ENCODE measurements at regions not wholly inside any gene's neighbourhood (a gene's known extent, or its start where the extent isn't known, plus 50 kb on each side); places are given as distances from the start of the nearest gene placed in this dataset.
A peak's percentile ranks its signal among the peaks of the same experiment; 100 is the strongest.
"Not testable (repeated sequence)": the region's sequence is repeated elsewhere in the genome, so short reads cannot be mapped to it uniquely, and the experiment has no call there.

DNA sequence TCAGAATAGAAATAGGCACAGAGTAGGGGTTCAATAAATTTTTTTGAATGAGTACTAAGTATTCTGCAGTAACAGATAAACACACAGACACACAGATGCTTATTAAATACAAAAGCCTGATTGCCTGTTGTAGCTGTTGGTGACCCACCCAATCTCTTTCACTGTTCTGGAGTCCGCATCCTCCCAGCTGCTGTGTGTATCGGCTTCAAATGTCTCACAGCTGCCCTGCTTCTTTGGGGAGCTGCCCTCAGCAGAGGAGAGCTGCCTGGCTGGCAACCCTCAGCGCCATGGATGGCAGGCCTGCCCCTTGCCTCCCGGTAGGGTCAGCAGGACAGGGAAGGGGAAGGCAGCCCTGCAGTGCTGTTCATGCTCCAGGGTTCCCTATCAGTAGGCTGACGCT, 50.5 kb upstream of the PRNP start:
- no peak for DNase-seq (ENCODE audit: low read depth in 2 of 2, low spot score in 1 of 2)

- no peak for DNase-seq (ENCODE audit: low read depth in 2 of 2, low spot score in 1 of 2)
Observed at GRCh38 chr20:4635342-4635741, 50.9 kb upstream of the PRNP start.

GRCh38 chr20:4633780-4634179, 52.5 kb upstream of the PRNP start:
- DNase-seq (ENCODE audit: low read depth in 2 of 2, low spot score in 1 of 2), result no peak

DNA sequence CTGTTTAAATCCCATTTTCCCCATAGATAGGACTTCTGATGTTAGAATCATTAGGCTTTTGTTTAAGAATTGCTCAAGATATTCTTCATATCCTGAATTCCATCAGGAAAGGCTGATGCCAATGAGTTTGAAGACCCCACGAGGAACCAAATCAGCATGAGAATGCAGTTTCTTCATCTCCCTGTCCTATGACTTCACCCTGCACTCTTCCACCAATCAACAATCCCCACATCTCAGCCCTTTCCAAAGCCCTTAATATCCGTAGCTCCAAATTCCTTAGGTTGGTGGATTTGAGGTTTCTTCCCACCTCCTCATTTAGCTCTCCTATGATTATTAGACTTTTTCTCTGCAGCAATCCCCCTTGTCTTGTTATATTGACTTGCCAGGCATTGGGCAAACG, 52.9 kb upstream of the PRNP start:
- DNase-seq (ENCODE audit: low read depth in 2 of 2, low spot score in 1 of 2), result no peak

GRCh38 chr20:4632876-4633275, 53.4 kb upstream of the PRNP start:
- no peak for DNase-seq (ENCODE audit: low read depth in 2 of 2, low spot score in 1 of 2)

- DNase-seq (ENCODE audit: low read depth in 2 of 2, low spot score in 1 of 2), result no peak
Observed at GRCh38 chr20:4626228-4626627, 60.0 kb upstream of the PRNP start.

GRCh38 chr20:4625687-4626086, 60.6 kb upstream of the PRNP start:
- no peak for DNase-seq (ENCODE audit: low read depth in 2 of 2, low spot score in 1 of 2)

GRCh38 chr20:4624675-4625336, 61.5 kb upstream of the PRNP start:
- DNase-seq (ENCODE audit: low read depth in 2 of 2, low spot score in 1 of 2), result not testable (repeated sequence)

GRCh38 chr20:4619144-4619543, 67.1 kb upstream of the PRNP start:
- DNase-seq (ENCODE audit: low read depth in 2 of 2, low spot score in 1 of 2), result not testable (repeated sequence)

GRCh38 chr20:4617484-4617883, 68.8 kb upstream of the PRNP start:
- DNase-seq (ENCODE audit: low read depth in 2 of 2, low spot score in 1 of 2), result no peak

- no peak for DNase-seq (ENCODE audit: low read depth in 2 of 2, low spot score in 1 of 2)
Observed at GRCh38 chr20:4617019-4617418, 69.2 kb upstream of the PRNP start.

DNA sequence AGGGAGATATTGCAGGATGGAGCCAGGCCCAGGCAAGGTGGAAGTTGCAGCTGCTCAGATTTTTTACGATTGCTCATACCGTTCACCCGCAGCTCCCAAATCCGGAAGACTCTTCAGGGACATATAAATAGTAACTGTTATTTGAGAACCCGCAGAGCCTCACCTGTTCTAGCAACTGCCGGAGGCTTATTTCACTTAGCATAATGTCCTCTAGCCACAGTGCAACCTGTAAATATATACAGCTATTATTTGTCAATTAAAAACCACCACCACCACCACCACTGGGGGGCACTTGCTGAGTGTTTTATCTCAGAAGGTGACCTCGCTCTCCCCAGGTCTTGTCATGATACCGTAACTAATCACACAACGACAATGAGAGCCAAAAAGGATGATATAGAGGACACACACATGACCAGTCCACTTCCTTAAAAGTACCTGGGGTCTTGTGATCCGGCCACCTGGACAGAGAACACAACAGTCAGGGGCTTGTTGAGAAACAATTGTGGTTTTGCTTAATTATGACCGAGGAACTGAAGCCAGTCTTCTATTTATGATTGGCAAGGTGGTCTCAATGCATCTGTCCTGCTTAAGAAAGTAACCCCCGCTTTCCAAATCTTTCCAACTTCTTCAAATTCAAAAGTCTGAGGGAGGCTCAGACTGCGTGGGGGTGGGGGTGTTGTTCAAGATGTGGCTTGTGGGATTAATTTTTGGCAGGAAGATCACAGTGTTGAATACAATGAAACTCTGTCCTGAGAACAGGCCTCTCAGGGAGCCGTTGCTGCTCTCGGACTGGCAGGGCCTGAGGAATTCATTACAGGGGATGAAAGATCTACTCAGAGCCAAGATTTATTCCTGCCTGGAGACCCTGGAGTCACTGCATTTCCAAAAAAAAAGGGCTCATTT, 72.3 kb upstream of the PRNP start:
- DNase-seq (ENCODE audit: low read depth in 2 of 2, low spot score in 1 of 2), result peak; percentile 19 to 56

DNA sequence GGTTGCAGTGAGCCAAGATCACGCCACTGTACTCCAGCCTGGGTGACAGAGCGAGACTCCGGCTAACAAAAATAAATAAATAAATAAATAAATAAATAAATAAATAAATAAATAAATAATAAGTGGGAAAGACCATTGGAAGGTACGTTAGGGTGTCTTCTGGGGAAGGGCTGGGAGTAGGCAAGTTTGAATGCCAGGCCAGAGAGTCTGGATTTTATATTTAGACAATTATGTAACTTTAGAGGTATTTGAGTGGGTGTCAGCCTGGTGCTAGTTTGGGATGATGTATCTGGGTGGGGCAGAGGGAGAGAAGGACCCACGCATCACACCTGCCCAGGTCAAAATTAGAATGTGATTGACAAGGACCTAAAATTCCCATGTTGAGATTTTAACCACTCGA, 73.1 kb upstream of the PRNP start:
- DNase-seq (ENCODE audit: low read depth in 2 of 2, low spot score in 1 of 2), result no peak

DNA sequence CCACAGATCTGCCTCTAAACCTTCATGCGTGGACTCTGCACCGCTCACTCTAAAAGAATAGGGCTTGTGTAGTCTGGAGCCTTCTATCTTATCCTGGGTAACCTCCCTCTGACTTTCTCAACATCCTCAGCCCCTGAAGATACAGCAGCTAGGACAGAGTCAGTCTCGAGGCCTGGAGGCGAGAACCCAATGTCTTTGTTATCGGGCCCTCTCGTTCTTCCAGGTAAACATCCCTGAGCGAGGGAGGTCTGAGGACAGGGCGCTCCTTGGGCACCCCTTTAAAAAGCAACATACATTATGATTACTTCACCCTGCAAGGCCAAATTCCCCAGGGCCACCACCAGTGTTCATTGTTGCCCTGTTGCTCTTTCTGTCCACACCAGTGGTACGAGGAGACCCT, 75.4 kb upstream of the PRNP start:
- DNase-seq (ENCODE audit: low read depth in 2 of 2, low spot score in 1 of 2), result no peak

DNA sequence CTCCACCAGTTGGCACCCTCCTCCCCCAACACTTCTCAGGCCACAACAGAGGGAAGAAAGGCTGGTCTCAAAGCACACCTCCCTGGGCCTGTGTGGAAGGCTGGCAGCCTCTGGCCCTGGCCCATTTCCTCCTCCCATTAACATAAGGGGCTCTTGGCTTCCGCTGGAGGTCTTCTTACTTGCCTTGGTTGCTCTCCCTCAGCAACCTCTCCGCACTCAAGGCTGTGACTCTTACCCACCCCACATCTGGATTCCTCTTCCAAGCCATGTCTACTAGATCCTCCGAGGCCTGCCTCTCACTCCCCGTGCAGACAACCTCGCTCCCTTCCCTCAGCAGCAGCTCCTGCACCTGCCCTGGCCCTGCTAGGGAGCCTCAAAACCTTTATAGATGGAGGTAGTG, 76.7 kb upstream of the PRNP start:
- no peak for DNase-seq (ENCODE audit: low read depth in 2 of 2, low spot score in 1 of 2)

DNA sequence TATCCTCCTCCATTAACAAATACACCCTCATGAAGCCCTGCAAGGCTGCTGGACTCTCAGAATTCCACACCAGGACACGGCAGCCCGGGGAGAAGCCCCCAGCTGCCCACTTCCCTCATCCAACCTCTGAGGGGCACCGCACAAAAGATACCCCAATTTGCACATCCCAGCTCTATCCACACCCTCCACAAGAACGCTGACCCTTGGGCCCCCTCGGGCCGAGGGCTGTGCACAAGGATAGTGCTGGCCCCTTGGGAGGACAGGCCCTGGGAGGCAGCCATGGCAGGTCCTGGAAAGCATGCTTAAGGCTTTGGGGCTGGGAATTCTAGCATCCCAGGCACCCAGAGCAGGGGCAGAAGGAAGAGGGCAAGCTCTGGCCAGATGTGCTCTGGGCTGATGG, 77.4 kb upstream of the PRNP start:
- no peak for DNase-seq (ENCODE audit: low read depth in 2 of 2, low spot score in 1 of 2)

DNA sequence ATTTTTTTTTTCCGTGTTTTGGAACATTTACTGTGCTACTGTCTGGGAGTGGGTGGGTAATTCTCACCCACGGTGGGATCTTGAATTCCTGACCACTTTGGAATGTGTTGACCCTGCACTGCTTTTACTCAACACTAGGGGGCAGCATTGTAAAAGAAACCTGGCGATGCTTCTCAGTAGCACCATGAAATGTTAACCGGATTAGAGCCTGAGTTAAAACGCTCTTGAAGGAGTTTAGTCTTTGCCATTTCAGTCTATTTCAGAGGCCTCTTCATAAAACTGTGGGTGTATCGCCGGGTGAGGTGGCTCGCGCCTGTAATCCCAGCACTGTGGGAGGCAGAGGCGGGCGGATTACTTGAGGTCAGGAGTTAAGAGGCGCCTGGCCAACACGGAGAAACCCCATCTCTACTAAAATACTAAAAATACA, 79.0 kb upstream of the PRNP start:
- DNase-seq (ENCODE audit: low read depth in 2 of 2, low spot score in 1 of 2), result peak; percentile 34 to 46

- DNase-seq (ENCODE audit: low read depth in 2 of 2, low spot score in 1 of 2), result no peak
Observed at GRCh38 chr20:4606051-4606450, 80.2 kb upstream of the PRNP start.

DNA sequence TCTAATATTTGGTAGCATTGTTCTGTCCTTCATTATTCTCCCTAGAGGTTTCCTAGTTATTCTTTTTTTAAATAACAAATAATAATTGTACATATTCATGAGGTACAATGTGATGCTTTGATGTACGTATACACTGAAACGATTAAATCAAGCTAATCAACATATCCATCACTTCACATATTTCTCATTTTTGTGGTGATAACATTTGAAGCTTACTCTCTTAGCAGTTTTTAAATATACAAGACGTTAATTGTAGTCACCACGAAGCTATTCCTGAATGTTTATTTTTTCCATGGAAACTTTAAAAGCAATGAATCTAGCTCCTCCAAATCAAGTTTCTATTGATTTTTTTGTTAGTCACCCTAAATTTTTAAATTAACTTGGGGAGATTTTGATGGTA, 81.1 kb upstream of the PRNP start:
- DNase-seq (ENCODE audit: low read depth in 2 of 2, low spot score in 1 of 2), result no peak

- no peak for DNase-seq (ENCODE audit: low read depth in 2 of 2, low spot score in 1 of 2)
Observed at GRCh38 chr20:4604580-4604979, 81.7 kb upstream of the PRNP start.

GRCh38 chr20:4603724-4604123, 82.5 kb upstream of the PRNP start:
- no peak for DNase-seq (ENCODE audit: low read depth in 2 of 2, low spot score in 1 of 2)

GRCh38 chr20:4602297-4602631, 84.0 kb upstream of the PRNP start:
- DNase-seq (ENCODE audit: low read depth in 2 of 2, low spot score in 1 of 2), result no peak

Measured in stimulated activated CD8-positive, alpha-beta memory T cell treated with anti-CD3 and anti-CD28 coated beads, Interleukin-4, amount 100 ng/mL, for 1 hour (primary cell).